Effector memory CD8-positive, alpha-beta T cell (primary cell): ENCODE measurements at regions not wholly inside any gene's neighbourhood (a gene's known extent, or its start where the extent isn't known, plus 50 kb on each side); places are given as distances from the start of the nearest gene placed in this dataset.

Experiments used
- ATAC-seq: fragments of 150-1000 bp; cut with Tn5 transposase; replicated peaks from 2 replicates; pipeline ENCODE4 v1.10.0; 2021; ENCODE audit warnings: mild to moderate bottlenecking, moderate library complexity
- DNase-seq, 3 experiments: peaks; one replicate each; pipeline ENCODE4 v3.0.0; 2021
- H3K27ac Mint-ChIP-seq, 2 donors: one replicate each; pipeline ENCODE4 v1.8.0; 2022; ENCODE audit warnings: mild to moderate bottlenecking in 2 of 2, mixed read lengths in 2 of 2, moderate library complexity in 2 of 2
- H3K27me3 Mint-ChIP-seq, 2 donors: one replicate each; pipeline ENCODE4 v1.8.0; 2022; ENCODE audit warnings: mixed read lengths in 2 of 2
- H3K36me3 Mint-ChIP-seq: one replicate; pipeline ENCODE4 v1.8.0; 2022; ENCODE audit warnings: mild to moderate bottlenecking, moderate library complexity, mixed read lengths; ENCODE audit not compliant: insufficient read depth
- H3K4me1 Mint-ChIP-seq, 2 donors: one replicate each; pipeline ENCODE4 v1.8.0; 2022; ENCODE audit warnings: low read depth in 2 of 2, mixed read lengths in 2 of 2
- H3K4me3 Mint-ChIP-seq, 2 donors: one replicate each; pipeline ENCODE4 v1.8.0; 2022; ENCODE audit warnings: mild to moderate bottlenecking in 2 of 2, mixed read lengths in 2 of 2, moderate library complexity in 2 of 2
- H3K9me3 Mint-ChIP-seq, 2 donors: one replicate each; pipeline ENCODE4 v1.8.0; 2022; ENCODE audit warnings: mixed read lengths in 2 of 2

GRCh38 chr3:36244728-36245127, 135.6 kb upstream of the STAC start:
- Mint-ChIP-seq H3K27me3 (no peaks in the 10 kb centered on the region), H3K4me1 (no peaks in the 10 kb centered on the region), H3K4me3 (no peak overlapping the region), H3K9me3 (peaks cover 0 to 7% of the 10 kb centered on the region in 2 donors), H3K36me3 (no peaks in the 10 kb centered on the region), H3K27ac (no peak overlapping the region)
- DNase-seq: no peak
- ATAC-seq: no peak

DNA sequence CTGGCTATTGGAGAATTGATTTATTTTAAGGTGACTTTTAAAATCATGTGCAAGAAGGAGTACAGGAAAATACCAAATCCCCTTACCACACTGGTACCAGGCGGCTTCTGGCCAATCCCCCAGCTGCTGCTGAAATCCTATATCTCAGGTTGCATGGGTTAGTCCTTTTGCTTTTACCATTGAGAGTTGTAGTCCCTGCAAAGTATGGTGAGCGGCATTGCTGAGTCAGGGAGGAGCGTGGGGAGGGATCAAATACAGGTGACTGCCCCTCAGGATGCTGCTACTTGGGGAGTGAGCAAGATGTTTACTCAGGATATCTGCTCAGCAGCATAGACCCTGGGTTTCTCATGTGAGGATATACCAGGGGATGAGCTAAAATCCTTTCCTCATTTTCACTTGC, 131.9 kb upstream of the STAC start:
- no peak overlapping the region for H3K4me3 Mint-ChIP-seq
- DNase-seq (no peak), ATAC-seq (no peak)
- no peak overlapping the region for H3K27ac Mint-ChIP-seq
- H3K4me1 Mint-ChIP-seq: no peaks in the 10 kb centered on the region
- no peaks in the 10 kb centered on the region for H3K27me3 Mint-ChIP-seq
- peaks cover 8 to 19% of the 10 kb centered on the region in 2 donors for H3K9me3 Mint-ChIP-seq
- H3K36me3 Mint-ChIP-seq: no peaks in the 10 kb centered on the region

GRCh38 chr3:36250191-36250590, 130.1 kb upstream of the STAC start:
- Mint-ChIP-seq H3K4me1 (no peaks in the 10 kb centered on the region), H3K9me3 (peaks cover 12 to 29% of the 10 kb centered on the region in 2 donors), H3K4me3 (no peak overlapping the region), H3K36me3 (no peaks in the 10 kb centered on the region), H3K27me3 (no peaks in the 10 kb centered on the region), H3K27ac (no peak overlapping the region)
- DNase-seq: no peak
- no peak for ATAC-seq

DNA sequence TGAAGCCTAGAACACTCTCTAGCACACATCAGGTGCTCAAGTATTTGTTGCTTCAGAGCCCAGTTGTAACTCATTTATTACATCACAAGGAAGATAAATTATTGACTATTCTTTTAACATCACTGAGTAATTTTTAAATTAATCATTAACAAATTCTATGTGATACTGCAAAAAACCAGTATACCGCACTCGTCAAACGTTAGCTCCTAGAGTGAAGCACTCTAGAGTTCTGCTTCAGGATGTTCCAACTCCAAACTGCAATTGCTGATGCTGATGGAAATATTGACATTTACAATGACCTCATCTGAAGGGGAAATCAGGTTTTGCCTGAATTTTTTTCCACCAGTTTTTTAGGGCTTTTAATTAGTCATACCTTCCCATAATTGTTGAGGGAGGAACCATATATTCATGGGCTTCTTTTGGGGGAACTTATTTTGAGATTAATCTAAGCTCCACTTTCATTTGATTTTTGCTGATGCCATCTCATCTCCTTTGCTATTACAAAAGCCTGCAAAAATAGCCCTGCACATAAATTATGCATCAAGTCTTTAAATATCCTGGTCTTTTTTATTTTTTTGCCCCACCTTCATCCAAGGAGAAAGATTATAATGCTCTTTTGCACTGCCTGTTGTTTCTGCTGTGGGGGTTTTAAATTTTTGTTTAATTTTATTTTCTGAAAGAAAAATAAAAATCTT, 123.0 kb upstream of the STAC start:
- no peak for DNase-seq
- H3K36me3 Mint-ChIP-seq: no peaks in the 10 kb centered on the region
- ATAC-seq: no peak
- peaks cover 15 to 24% of the 10 kb centered on the region in 2 donors for H3K9me3 Mint-ChIP-seq
- H3K4me3 Mint-ChIP-seq: no peak overlapping the region
- H3K27me3 Mint-ChIP-seq: no peaks in the 10 kb centered on the region
- no peaks in the 10 kb centered on the region for H3K4me1 Mint-ChIP-seq
- no peak overlapping the region for H3K27ac Mint-ChIP-seq

GRCh38 chr3:36258421-36258820, 121.9 kb upstream of the STAC start:
- Mint-ChIP-seq H3K4me3 (no peak overlapping the region), H3K4me1 (no peaks in the 10 kb centered on the region), H3K9me3 (peaks cover 14 to 17% of the 10 kb centered on the region in 2 donors), H3K27me3 (no peaks in the 10 kb centered on the region), H3K36me3 (no peaks in the 10 kb centered on the region), H3K27ac (no peak overlapping the region)
- ATAC-seq (no peak), DNase-seq (no peak)

GRCh38 chr3:36259580-36259979, 120.7 kb upstream of the STAC start:
- DNase-seq: no peak
- no peak for ATAC-seq
- H3K4me1 Mint-ChIP-seq: no peaks in the 10 kb centered on the region

GRCh38 chr3:36269274-36269673, 111.0 kb upstream of the STAC start:
- peaks cover 8 to 9% of the 10 kb centered on the region in 2 donors for H3K9me3 Mint-ChIP-seq
- DNase-seq (no peak), ATAC-seq (no peak)
- H3K27me3 Mint-ChIP-seq: no peaks in the 10 kb centered on the region
- H3K4me3 Mint-ChIP-seq: no peak overlapping the region
- no peak overlapping the region for H3K27ac Mint-ChIP-seq
- no peaks in the 10 kb centered on the region for H3K36me3 Mint-ChIP-seq
- no peaks in the 10 kb centered on the region for H3K4me1 Mint-ChIP-seq

More at GRCh38 chr3:36259580-36259979, 120.7 kb upstream of the STAC start:
- Mint-ChIP-seq H3K27me3 (no peaks in the 10 kb centered on the region), H3K27ac (no peak overlapping the region), H3K36me3 (no peaks in the 10 kb centered on the region), H3K4me3 (no peak overlapping the region), H3K9me3 (peaks cover 6 to 14% of the 10 kb centered on the region in 2 donors)

DNA sequence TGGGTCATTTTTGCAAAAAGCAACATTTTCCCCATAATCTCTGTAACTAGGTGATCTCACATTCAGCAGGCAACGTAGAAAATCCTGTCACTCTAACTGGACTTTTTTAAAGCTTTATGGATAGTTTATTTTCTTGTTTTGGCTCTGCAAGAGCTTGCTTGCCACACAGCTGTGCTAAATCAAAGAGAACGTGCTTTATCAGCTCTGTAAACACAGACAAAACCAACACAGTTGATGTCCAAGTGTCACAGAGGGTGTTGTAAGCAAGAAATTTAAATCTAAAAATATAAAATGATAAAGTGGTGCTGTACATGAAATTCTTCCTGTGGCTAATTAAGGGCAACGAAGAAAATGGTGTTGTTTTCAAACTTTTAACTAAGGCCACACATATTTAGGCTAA, 97.5 kb upstream of the STAC start:
- ATAC-seq (no peak), DNase-seq (no peak)
- Mint-ChIP-seq H3K36me3 (no peaks in the 10 kb centered on the region), H3K4me1 (no peaks in the 10 kb centered on the region), H3K4me3 (no peak overlapping the region), H3K27me3 (no peaks in the 10 kb centered on the region), H3K27ac (no peak overlapping the region), H3K9me3 (peaks cover 5 to 7% of the 10 kb centered on the region in 2 donors)

DNA sequence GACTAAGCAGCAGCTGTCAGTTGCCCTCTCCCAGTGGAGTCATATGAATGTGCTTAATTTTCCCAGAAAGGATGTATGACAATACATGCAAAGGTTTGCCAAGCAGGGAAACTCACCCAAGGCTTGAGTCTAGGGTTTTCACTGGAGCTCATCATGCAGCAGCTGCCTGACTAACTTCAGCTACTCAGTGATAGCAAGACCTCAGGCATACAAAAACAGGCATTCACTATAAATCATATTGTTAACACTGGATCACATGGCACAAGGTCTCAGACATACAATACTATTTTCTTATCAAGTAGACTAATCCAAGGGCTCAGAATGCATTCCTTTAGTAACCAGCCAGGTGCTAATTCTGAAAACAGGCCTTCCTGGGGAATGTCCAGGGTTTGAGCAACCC, 85.0 kb upstream of the STAC start:
- no peak overlapping the region for H3K4me3 Mint-ChIP-seq
- ATAC-seq: no peak

GRCh38 chr3:36297195-36297594, 83.1 kb upstream of the STAC start:
- Mint-ChIP-seq H3K9me3 (peaks cover 4 to 7% of the 10 kb centered on the region in 2 donors), H3K27me3 (no peaks in the 10 kb centered on the region), H3K27ac (no peak overlapping the region), H3K36me3 (no peaks in the 10 kb centered on the region), H3K4me3 (no peak overlapping the region), H3K4me1 (no peaks in the 10 kb centered on the region)
- ATAC-seq: no peak
- DNase-seq: no peak

More for the DNA sequence above, 85.0 kb upstream of the STAC start:
- no peaks in the 10 kb centered on the region for H3K36me3 Mint-ChIP-seq
- no peaks in the 10 kb centered on the region for H3K27me3 Mint-ChIP-seq
- H3K9me3 Mint-ChIP-seq: peaks cover 4 to 7% of the 10 kb centered on the region in 2 donors
- no peak overlapping the region for H3K27ac Mint-ChIP-seq
- no peaks in the 10 kb centered on the region for H3K4me1 Mint-ChIP-seq
- no peak for DNase-seq

DNA sequence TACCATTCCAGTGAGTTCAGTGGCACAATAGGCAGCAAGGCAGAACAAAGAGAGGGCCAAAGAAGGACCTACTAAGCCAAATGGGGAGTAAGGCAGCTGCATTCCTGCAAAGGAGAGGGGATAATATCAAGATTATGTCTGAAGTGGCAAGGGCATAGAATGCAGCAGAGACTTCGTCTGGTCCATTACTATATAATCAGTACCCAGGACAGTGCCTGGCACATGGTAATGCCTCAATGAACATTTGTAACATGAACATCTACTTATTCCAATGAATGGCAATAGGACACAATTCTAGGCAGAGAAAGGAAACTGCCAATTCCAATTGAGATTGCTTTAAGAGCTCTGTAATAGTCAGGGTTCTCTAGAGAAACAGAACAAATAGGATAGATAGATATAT, 82.1 kb upstream of the STAC start:
- Mint-ChIP-seq H3K27ac (no peak overlapping the region), H3K36me3 (no peaks in the 10 kb centered on the region), H3K4me1 (no peaks in the 10 kb centered on the region), H3K4me3 (no peak overlapping the region), H3K27me3 (no peaks in the 10 kb centered on the region), H3K9me3 (peaks cover 6 to 14% of the 10 kb centered on the region in 2 donors)
- DNase-seq (no peak), ATAC-seq (no peak)

DNA sequence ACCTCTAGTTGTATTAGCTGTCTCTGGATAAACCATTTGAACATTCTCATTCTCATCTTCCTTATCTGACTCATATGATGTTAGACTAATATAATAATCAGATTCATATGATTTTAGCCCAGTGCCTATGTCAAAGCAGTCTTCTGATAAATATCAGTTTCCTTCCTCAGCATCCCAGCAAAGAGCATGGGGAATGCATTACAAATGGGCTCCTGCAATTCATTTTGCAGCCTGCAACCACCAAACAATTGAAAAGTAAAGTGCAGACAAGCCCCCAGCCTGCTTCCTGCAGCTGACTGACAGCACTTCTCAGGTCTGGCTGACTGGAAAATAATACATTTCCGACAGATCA, 78.2 kb upstream of the STAC start:
- no peak overlapping the region for H3K4me3 Mint-ChIP-seq
- ATAC-seq: no peak
- H3K4me1 Mint-ChIP-seq: no peaks in the 10 kb centered on the region
- H3K9me3 Mint-ChIP-seq: peaks cover 7 to 22% of the 10 kb centered on the region in 2 donors
- no peaks in the 10 kb centered on the region for H3K27me3 Mint-ChIP-seq
- no peaks in the 10 kb centered on the region for H3K36me3 Mint-ChIP-seq
- H3K27ac Mint-ChIP-seq: no peak overlapping the region
- DNase-seq: no peak

DNA sequence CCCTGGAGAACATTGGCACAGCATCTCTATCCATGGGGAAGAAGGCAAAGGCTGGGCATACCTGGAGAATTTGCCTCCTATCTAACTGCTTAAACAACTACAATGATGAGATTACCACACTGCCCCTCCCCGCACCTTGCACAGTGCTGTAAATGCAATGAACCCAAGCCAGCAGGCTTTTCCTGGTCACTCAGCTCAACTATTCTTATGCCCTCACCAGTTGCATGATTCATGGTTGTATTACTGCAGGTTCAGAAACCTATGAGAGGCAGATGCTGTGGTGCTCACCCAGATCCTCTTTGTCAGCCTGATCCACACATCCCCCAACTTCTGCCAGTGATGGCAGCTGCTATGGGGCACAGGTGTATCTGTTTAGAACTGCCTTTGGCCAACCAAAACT, 77.7 kb upstream of the STAC start:
- H3K9me3 Mint-ChIP-seq: peaks cover 9 to 22% of the 10 kb centered on the region in 2 donors
- H3K4me1 Mint-ChIP-seq: no peaks in the 10 kb centered on the region
- H3K4me3 Mint-ChIP-seq: no peak overlapping the region
- no peak overlapping the region for H3K27ac Mint-ChIP-seq
- DNase-seq (no peak), ATAC-seq (no peak)
- no peaks in the 10 kb centered on the region for H3K27me3 Mint-ChIP-seq
- no peaks in the 10 kb centered on the region for H3K36me3 Mint-ChIP-seq

DNA sequence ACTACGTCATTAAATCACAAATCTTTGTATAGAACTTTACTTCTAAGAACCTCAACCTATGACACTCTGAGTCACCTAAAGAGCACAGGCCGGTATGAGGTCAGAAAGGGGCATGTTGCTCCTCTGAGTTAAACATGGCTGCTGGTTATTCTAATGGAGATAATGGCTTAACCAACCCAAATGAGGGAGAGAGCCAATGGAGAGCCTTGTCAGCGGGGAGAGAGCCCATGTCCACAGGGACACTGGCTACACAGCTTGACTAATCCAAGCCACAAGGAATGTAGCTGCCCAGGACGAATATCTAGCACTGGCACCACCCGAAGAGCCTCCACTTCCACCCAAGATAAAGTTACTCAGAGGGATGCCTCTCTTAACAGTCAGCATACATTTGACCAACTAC, 77.0 kb upstream of the STAC start:
- no peak overlapping the region for H3K4me3 Mint-ChIP-seq
- no peaks in the 10 kb centered on the region for H3K27me3 Mint-ChIP-seq
- DNase-seq: no peak
- H3K4me1 Mint-ChIP-seq: no peaks in the 10 kb centered on the region
- peaks cover 6 to 16% of the 10 kb centered on the region in 2 donors for H3K9me3 Mint-ChIP-seq
- H3K27ac Mint-ChIP-seq: no peak overlapping the region
- no peaks in the 10 kb centered on the region for H3K36me3 Mint-ChIP-seq
- ATAC-seq: no peak
